ENCODE measurements at regions not wholly inside any gene's neighbourhood (a gene's known extent, or its start where the extent isn't known, plus 50 kb on each side); places are given as distances from the start of the nearest gene placed in this dataset.

DNA sequence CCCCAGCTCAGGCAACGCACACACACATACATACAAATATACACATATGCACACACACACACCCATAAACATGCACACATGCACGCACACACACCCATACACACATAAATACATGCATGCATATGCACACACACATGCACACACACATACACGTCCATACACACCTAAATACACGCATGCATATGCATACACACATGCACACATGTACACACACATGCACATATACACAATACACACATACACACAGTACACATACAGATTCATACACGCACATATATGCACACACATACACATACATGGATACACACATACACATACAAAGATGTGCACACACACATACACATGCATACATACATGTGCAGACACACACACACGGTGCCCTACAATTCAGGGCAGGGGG is 496.6 kb downstream of the TBC1D22A start:
- TF ChIP-seq ZBTB21 (tag by site-specific recombination; IDR thresholded peaks at IDR 0.05) (no peak), ZNF423 (tag by site-specific recombination; IDR thresholded peaks at IDR 0.05) (no peak)
- TF ChIP-seq, protein P1, sequence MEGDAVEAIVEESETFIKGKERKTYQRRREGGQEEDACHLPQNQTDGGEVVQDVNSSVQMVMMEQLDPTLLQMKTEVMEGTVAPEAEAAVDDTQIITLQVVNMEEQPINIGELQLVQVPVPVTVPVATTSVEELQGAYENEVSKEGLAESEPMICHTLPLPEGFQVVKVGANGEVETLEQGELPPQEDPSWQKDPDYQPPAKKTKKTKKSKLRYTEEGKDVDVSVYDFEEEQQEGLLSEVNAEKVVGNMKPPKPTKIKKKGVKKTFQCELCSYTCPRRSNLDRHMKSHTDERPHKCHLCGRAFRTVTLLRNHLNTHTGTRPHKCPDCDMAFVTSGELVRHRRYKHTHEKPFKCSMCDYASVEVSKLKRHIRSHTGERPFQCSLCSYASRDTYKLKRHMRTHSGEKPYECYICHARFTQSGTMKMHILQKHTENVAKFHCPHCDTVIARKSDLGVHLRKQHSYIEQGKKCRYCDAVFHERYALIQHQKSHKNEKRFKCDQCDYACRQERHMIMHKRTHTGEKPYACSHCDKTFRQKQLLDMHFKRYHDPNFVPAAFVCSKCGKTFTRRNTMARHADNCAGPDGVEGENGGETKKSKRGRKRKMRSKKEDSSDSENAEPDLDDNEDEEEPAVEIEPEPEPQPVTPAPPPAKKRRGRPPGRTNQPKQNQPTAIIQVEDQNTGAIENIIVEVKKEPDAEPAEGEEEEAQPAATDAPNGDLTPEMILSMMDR (tag by site-specific recombination; IDR thresholded peaks at IDR 0.05), result no peak
- TF ChIP-seq, protein P2, sequence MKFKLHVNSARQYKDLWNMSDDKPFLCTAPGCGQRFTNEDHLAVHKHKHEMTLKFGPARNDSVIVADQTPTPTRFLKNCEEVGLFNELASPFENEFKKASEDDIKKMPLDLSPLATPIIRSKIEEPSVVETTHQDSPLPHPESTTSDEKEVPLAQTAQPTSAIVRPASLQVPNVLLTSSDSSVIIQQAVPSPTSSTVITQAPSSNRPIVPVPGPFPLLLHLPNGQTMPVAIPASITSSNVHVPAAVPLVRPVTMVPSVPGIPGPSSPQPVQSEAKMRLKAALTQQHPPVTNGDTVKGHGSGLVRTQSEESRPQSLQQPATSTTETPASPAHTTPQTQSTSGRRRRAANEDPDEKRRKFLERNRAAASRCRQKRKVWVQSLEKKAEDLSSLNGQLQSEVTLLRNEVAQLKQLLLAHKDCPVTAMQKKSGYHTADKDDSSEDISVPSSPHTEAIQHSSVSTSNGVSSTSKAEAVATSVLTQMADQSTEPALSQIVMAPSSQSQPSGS (tag by site-specific recombination; IDR thresholded peaks at IDR 0.05; ENCODE audit: low read depth), result no peak
- TF ChIP-seq, protein P3, sequence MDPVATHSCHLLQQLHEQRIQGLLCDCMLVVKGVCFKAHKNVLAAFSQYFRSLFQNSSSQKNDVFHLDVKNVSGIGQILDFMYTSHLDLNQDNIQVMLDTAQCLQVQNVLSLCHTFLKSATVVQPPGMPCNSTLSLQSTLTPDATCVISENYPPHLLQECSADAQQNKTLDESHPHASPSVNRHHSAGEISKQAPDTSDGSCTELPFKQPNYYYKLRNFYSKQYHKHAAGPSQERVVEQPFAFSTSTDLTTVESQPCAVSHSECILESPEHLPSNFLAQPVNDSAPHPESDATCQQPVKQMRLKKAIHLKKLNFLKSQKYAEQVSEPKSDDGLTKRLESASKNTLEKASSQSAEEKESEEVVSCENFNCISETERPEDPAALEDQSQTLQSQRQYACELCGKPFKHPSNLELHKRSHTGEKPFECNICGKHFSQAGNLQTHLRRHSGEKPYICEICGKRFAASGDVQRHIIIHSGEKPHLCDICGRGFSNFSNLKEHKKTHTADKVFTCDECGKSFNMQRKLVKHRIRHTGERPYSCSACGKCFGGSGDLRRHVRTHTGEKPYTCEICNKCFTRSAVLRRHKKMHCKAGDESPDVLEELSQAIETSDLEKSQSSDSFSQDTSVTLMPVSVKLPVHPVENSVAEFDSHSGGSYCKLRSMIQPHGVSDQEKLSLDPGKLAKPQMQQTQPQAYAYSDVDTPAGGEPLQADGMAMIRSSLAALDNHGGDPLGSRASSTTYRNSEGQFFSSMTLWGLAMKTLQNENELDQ (tag by site-specific recombination; IDR thresholded peaks at IDR 0.05; ENCODE audit: low read depth), result no peak
- TF ChIP-seq, protein P4, sequence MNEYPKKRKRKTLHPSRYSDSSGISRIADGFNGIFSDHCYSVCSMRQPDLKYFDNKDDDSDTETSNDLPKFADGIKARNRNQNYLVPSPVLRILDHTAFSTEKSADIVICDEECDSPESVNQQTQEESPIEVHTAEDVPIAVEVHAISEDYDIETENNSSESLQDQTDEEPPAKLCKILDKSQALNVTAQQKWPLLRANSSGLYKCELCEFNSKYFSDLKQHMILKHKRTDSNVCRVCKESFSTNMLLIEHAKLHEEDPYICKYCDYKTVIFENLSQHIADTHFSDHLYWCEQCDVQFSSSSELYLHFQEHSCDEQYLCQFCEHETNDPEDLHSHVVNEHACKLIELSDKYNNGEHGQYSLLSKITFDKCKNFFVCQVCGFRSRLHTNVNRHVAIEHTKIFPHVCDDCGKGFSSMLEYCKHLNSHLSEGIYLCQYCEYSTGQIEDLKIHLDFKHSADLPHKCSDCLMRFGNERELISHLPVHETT (tag by site-specific recombination; IDR thresholded peaks at IDR 0.05), result no peak
